ENCODE measurements at regions not wholly inside any gene's neighbourhood (a gene's known extent, or its start where the extent isn't known, plus 50 kb on each side); places are given as distances from the start of the nearest gene placed in this dataset.

DNA sequence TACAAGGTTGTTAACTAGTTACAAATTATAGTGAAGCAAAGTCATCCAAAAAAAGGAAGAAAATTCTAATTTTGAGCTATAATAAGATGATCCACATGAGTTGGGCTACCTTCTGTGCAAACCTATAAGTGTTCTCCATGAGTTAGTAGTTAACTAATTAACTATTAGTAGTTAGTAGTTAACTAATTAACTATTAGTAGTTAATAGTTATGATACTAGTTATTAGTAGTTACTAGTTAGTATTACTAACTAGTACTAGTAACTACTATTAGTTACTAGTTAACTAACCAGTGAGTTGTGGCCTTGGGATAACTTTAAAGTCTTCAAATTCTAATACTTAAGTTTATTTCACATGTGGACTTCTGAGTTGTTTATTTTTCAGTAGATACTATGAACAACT is 453.4 kb upstream of the GRM3 start:
- TF ChIP-seq YY1 (IDR thresholded peaks at IDR 0.05; ENCODE audit: insufficient read depth, insufficient read length) (no peak), SUZ12 (IDR thresholded peaks at IDR 0.05; ENCODE audit: extremely low read depth, insufficient read depth, insufficient read length) (no peak)
